Small intestine (tissue), 7 donors: ENCODE measurements at regions not wholly inside any gene's neighbourhood (a gene's known extent, or its start where the extent isn't known, plus 50 kb on each side); places are given as distances from the start of the nearest gene placed in this dataset.

ENCODE experiments used
- DNase-seq, 2 donors: peaks; one replicate each; pipeline versions ENCODE4 v3.0.0 to v3.0.0-alpha.2; 2013
- FAIRE-seq: peaks from 2 replicates; lab custom pipeline; 2012; peaks lifted over from hg19 to GRCh38; lab: Jason Lieb, UNC
- H3K27ac ChIP-seq, 3 donors: one replicate each; pipeline ENCODE4 v1.5.1; 2013; ENCODE audit warnings: low read length in 2 of 3, mild to moderate bottlenecking in 2 of 3, control low read depth in 1 of 3, inconsistent platforms in 1 of 3, low read depth in 1 of 3, moderate library complexity in 1 of 3
- H3K27me3 ChIP-seq, 3 donors: one replicate each; pipeline ENCODE4 v1.6.1; 2013; ENCODE audit warnings: low read length in 3 of 3, inconsistent platforms in 1 of 3; ENCODE audit not compliant: control insufficient read depth in 3 of 3, insufficient read depth in 3 of 3
- H3K36me3 ChIP-seq, 3 donors: one replicate each; pipeline ENCODE4 v1.6.1; 2013; ENCODE audit warnings: low read length in 3 of 3, inconsistent platforms in 1 of 3, low read depth in 1 of 3, mild to moderate bottlenecking in 1 of 3, moderate library complexity in 1 of 3; ENCODE audit not compliant: control insufficient read depth in 3 of 3, insufficient read depth in 2 of 3
- H3K4me1 ChIP-seq, 3 donors: one replicate each; pipeline ENCODE4 v1.6.1; 2013; ENCODE audit warnings: low read length in 2 of 3, inconsistent platforms in 1 of 3, low read depth in 1 of 3, mild to moderate bottlenecking in 1 of 3, moderate library complexity in 1 of 3; ENCODE audit not compliant: control insufficient read depth in 3 of 3, insufficient read depth in 2 of 3
- H3K4me3 ChIP-seq, 3 donors: one replicate each; pipeline ENCODE4 v1.5.1; 2013; ENCODE audit warnings: low read length in 3 of 3, control low read depth in 1 of 3, inconsistent platforms in 1 of 3, low read depth in 1 of 3, mild to moderate bottlenecking in 1 of 3, moderate library complexity in 1 of 3
- H3K9me3 ChIP-seq, 2 donors: one replicate each; pipeline ENCODE4 v1.6.1; 2013; ENCODE audit warnings: low read depth in 1 of 2, low read length in 1 of 2; ENCODE audit not compliant: control insufficient read depth in 2 of 2, insufficient read depth in 1 of 2
- WGBS, 3 donors: extraction: QIAGEN DNeasy Blood & Tissue Kit; methylation state at CpG; one replicate each; pipeline ENCODE4 v1.1.7; 2013; 5-methylcytosine and 5-hydroxymethylcytosine counted together
- donor health status: healthy with polysubstance abuse.
- donor health status: control.
- donor health status: control.
- donor health status: Bipolar disorder and iron deficiency.
- donor health status: healthy.

DNA sequence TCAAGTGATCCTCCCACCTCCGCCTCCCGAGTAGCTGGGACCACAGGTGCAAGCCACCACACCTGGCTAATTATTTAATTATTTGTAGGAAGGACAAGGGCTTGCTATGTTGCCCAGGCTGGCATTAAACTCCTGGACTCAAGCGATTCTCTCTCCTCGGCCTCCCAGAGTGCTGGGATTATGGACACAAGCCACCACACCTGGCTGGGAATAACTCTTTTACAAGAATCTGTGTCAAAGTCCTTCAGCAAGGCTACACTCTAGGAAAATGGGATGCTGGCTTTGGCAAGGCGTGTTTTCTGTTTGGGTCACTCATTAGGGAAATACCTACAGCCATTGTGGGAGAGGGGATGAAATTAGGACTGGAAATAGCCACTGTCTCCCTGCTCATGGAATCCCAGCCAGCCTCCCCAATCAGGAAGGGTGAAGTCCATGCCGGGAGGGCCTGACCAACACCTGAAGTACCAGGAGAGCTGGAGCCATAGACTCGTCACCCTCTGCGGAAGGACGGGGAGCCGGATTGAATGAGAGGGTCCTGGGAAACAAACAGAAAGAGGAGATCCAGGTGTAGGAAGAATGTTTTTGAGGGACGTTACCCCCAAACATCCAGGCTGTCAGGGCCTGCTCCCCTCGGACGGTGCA lies 72.2 kb upstream of the MYL10 start:
- peak; percentile 48 to 80 for DNase-seq
- H3K36me3 ChIP-seq, result no peaks in the 10 kb centered on the region
- no peaks in the 10 kb centered on the region for H3K9me3 ChIP-seq
- no peak overlapping the region for H3K4me3 ChIP-seq
- peak overlapping the region; percentile 12 to 72 (median 38) for H3K27ac ChIP-seq
- H3K27me3 ChIP-seq, result no peaks in the 10 kb centered on the region
- WGBS, 3 donors, result 40 to 75% (median 55%) methylated on average over 13 of the region's 13 CpGs
- no peak for FAIRE-seq
- H3K4me1 ChIP-seq, result peaks cover 0 to 24% (median 0%) of the 10 kb centered on the region in 3 donors

DNA sequence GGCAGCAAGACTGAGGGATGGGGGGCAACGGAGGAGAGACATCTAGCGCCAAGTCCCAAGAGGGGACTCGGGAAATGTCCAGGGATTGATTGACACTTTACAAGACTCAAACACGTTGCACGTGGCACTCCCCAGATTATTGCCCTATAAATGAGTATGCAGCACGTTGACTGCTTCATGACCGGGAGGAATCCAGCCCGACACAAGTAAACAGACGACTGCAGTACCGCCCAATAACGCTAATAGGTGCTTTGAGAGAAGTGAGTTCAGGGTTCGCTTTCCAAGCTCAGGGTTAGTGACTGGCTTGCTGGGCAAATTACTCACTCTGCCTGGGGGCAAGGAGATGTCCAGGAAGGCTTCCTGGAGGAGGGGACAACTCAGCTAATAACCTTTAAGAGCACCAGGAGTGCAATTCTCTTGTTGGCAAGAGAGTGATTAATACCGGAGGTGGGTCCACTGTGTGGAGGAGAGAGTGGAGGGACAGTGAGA lies 73.3 kb upstream of the MYL10 start:
- H3K27ac ChIP-seq, result peak overlapping the region; percentile 7 to 72 (median 38)
- WGBS, 3 donors, result 13 to 46% (median 25%) methylated on average over 13 of the region's 13 CpGs
- H3K4me3 ChIP-seq, result no peak overlapping the region

DNA sequence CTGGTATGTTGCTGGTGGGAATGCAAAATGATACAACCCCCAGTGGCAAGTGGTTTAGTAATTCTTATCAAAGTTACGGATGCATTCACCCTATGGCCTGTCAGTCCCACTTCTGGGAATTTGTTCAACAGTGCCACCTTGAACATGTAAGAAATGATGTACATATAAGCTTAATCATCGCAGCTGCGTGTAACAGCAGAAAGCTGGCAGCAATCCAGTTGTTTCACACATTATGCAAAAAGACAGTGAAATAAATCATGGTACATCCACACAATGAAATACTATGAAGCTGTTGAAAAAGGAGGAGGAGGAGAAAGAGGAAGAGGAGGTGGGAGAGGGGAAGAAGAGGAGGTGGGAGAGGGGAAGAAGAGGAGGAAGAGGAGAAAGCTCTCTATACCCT lies 76.2 kb upstream of the MYL10 start:
- WGBS, 3 donors, result 19 to 44% (median 41%) methylated on average over 3 of the region's 3 CpGs
- FAIRE-seq (no peak), DNase-seq (no peak)
- H3K9me3 ChIP-seq, result no peaks in the 10 kb centered on the region
- no peak overlapping the region for H3K4me3 ChIP-seq
- H3K4me1 ChIP-seq, result peaks cover 0 to 33% (median 2%) of the 10 kb centered on the region in 3 donors
- H3K36me3 ChIP-seq, result no peaks in the 10 kb centered on the region
- peaks cover 0 to 2% (median 0%) of the 10 kb centered on the region in 3 donors for H3K27me3 ChIP-seq
- no peak overlapping the region for H3K27ac ChIP-seq

More for the DNA sequence above, 73.3 kb upstream of the MYL10 start:
- H3K9me3 ChIP-seq, result no peaks in the 10 kb centered on the region
- FAIRE-seq, result no peak
- H3K36me3 ChIP-seq, result no peaks in the 10 kb centered on the region
- peak; percentile 91 to 99 for DNase-seq
- peaks cover 0 to 2% (median 0%) of the 10 kb centered on the region in 3 donors for H3K27me3 ChIP-seq
- peaks cover 0 to 31% (median under 1%) of the 10 kb centered on the region in 3 donors for H3K4me1 ChIP-seq

DNA sequence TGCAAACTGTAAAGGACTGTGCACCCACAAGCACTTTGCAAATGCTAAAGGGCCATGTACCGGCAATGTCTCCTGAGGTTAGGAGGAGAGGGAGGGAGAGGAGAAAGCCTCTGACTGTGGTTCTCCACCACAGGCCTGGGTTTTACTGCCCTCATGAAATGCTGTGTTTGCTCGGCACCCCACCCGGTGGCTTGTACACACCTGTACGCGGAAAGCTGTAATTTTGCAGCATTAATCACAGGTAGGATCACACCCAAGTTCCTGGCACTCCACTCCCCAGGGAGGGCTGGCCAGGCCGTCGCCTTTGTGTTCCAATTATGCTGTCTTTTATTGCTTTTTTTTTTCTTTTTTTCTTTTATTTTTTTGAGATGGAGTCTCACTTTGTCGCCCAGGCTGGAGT lies 78.5 kb upstream of the MYL10 start:
- Histone ChIP-seq H3K4me3 (no peak overlapping the region), H3K9me3 (no peaks in the 10 kb centered on the region), H3K27ac (peak overlapping the region in 1 of 3 donors; percentile 38), H3K27me3 (peaks cover 0 to 2% (median 0%) of the 10 kb centered on the region in 3 donors), H3K4me1 (peaks cover 0 to 20% (median 2%) of the 10 kb centered on the region in 3 donors), H3K36me3 (no peaks in the 10 kb centered on the region)
- whole genome bisulfite sequencing, 3 donors, result 17 to 53% (median 44%) methylated on average over 8 of the region's 8 CpGs
- FAIRE-seq (no peak), DNase-seq (peak; percentile 73 to 81)

DNA sequence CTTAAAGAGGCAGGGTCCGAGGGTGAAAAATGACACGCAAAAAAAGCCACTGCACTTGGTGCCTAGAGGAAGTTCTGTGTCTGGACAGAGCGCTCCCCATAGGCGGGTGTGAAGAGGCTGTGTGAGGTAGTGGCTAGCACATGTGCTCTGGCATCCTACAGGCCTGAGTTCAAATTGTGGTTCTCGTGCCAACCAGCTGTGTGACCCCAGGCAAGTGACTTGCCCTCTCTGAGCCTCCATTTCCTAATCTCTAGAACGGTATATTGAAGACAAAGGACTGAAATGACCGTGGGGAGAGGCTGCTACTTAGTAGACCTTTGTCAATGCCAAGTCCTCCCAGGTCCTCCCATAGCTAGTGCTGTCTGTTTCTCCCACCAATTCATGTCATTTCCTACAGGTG lies 79.1 kb upstream of the MYL10 start:
- no peaks in the 10 kb centered on the region for H3K36me3 ChIP-seq
- no peak for DNase-seq
- H3K27ac ChIP-seq, result peak overlapping the region in 1 of 3 donors; percentile 4
- no peak overlapping the region for H3K4me3 ChIP-seq
- peaks cover 0 to 20% (median 2%) of the 10 kb centered on the region in 3 donors for H3K4me1 ChIP-seq
- peaks cover 0 to 2% (median 0%) of the 10 kb centered on the region in 3 donors for H3K27me3 ChIP-seq
- no peaks in the 10 kb centered on the region for H3K9me3 ChIP-seq
- 39 to 72% (median 59%) methylated on average over 7 of the region's 7 CpGs for WGBS, 3 donors
- no peak for FAIRE-seq

DNA sequence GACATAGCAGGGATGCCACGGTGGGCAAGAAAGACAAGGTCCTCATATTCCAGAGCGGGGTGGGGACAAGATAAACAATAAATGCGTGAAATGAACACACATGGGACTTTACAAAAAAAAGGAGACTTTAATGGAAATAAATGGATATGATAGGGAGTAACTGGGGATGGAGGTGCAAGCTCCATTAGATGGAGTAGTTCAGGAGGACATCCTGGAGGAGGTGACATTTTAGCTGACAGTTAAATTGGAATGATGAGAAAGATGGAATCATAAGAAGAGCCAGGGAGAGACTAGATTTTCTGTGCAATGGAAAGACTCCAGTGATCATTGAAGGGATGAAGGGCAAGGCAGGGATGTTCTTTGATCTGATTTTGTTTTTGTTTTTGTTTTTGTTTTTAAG lies 83.6 kb upstream of the MYL10 start:
- 71 to 87% (median 84%) methylated on average over 3 of the region's 3 CpGs for WGBS, 3 donors
- Histone ChIP-seq H3K4me1 (peaks cover 0 to 16% (median 0%) of the 10 kb centered on the region in 3 donors), H3K27me3 (no peaks in the 10 kb centered on the region), H3K36me3 (no peaks in the 10 kb centered on the region), H3K27ac (no peak overlapping the region), H3K9me3 (no peaks in the 10 kb centered on the region), H3K4me3 (no peak overlapping the region)
- DNase-seq (no peak), FAIRE-seq (no peak)

DNA sequence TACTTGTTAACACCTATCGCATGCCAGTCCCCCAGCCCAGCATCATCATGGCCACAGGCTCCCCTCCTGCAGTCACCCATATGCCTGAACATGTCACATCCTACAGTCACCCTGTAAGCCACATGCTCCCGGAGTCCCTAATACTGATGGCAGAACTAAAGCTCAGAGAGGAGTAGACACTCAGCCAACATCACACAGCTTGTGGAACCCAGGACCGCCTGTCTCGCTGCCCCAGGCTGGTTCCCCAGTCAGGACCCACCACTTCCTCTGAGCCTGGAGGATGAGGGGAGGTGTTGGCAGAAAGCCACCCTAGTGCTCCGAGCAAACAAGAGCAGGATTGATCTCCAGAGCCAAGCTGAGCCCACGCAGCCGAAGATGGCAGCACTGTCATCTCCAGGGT lies 85.0 kb upstream of the MYL10 start:
- no peak overlapping the region for H3K4me3 ChIP-seq
- DNase-seq, result no peak
- FAIRE-seq, result no peak
- H3K4me1 ChIP-seq, result peaks cover 0 to 18% (median 0%) of the 10 kb centered on the region in 3 donors
- H3K27ac ChIP-seq, result no peak overlapping the region
- WGBS, 3 donors, result 85 to 93% (median 89%) methylated on average over 7 of the region's 7 CpGs
- H3K9me3 ChIP-seq, result no peaks in the 10 kb centered on the region
- H3K36me3 ChIP-seq, result no peaks in the 10 kb centered on the region
- no peaks in the 10 kb centered on the region for H3K27me3 ChIP-seq

DNA sequence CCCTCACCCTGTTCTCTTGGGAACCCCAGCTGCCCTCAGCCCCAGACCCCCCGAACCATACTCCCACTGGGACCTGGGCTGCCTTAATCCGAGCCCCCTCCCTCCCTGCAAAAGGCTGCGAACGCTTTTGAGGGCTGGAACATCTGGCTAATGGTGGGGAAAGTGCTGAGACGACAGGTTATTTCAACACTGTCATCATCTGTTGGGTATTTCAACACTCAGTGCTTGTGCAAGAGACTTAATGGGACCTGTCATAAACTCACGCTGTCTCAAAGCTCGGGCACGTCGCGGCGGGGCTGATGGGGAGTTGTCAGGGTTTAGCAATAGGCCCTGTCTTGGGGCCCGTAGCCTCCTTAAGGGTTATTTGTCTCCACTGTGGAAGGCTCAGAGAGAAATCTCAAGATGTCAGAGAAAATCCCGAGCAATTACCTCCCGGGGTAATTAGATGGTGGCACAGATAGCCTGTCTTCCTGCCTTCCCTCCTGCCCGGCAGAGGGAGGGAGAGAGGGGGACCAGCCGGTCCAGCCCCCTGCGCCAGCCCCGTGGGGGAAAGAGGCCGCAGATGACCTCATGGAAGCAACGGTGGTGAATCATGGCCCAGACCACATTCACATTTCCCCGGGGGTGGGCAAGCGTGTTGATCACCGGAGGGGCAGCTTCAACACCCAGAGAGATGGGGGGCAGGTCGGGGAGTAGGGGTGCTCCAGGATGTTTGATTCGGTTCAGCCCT lies 88.7 kb upstream of the MYL10 start:
- DNase-seq, result peak; percentile 85 to 96
- Histone ChIP-seq H3K9me3 (no peaks in the 10 kb centered on the region), H3K27me3 (no peaks in the 10 kb centered on the region), H3K27ac (peak overlapping the region in 2 of 3 donors; percentile 71 to 99), H3K4me1 (peaks cover 0 to 28% (median 0%) of the 10 kb centered on the region in 3 donors), H3K36me3 (no peaks in the 10 kb centered on the region), H3K4me3 (no peak overlapping the region)
- no peak for FAIRE-seq
- WGBS, 3 donors, result 33 to 47% (median 36%) methylated on average over 25 of the region's 25 CpGs
